ENCODE measurements at regions not wholly inside any gene's neighbourhood (a gene's known extent, or its start where the extent isn't known, plus 50 kb on each side); places are given as distances from the start of the nearest gene placed in this dataset.
"Not testable (repeated sequence)": the region's sequence is repeated elsewhere in the genome, so short reads cannot be mapped to it uniquely, and the experiment has no call there.

DNA sequence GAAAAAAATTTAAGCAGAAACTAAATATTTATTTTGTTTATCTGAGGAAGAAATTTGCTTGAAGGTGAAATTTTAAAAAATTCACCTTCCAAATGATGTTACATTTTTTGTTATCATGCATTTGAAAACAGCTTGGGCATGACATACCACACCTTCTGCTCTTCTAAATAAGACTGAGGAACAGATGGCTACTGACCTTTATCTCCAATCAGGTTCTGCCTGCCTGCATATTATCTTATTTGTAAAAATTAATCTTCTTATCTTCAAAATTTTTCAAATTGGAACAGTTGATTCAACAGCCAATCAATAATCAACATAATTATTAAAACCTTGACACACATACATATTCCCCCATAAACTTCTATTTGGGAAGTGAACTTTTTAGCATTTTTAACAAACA is 641.8 kb upstream of the ZNF385D start:
- H3K36me3 Mint-ChIP-seq, result no peaks in the 10 kb centered on the region
- H3K4me3 Mint-ChIP-seq, result no peak overlapping the region
- H3K27me3 Mint-ChIP-seq, result no peaks in the 10 kb centered on the region
- H3K4me1 Mint-ChIP-seq, result no peaks in the 10 kb centered on the region
- H3K27ac Mint-ChIP-seq, result no peak overlapping the region
- H3K9me3 Mint-ChIP-seq, result peaks cover 0 to 7% (median 5%) of the 10 kb centered on the region in 3 donors

DNA sequence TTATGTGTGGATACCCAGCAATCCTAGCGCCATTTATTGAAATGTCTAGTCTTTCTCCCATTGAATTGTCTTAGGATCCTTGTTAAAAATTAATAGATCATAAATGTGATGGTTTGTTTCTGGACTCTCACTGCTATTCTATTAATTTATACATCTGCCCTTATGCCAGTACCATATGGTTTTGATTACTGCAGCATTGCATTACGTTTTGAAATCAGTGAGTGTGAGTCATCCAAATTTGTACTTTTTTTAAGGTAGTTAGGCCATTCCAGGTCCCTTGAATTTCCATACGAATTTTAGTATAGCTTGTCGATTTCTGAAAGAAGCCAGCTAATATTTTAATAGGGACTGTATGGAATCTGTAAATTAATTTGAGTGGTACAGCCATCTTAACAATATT is 648.6 kb upstream of the ZNF385D start:
- Mint-ChIP-seq H3K9me3 (peaks cover 0 to 5% (median 4%) of the 10 kb centered on the region in 3 donors), H3K4me1 (no peaks in the 10 kb centered on the region), H3K4me3 (no peak overlapping the region), H3K27ac (no peak overlapping the region), H3K36me3 (no peaks in the 10 kb centered on the region), H3K27me3 (no peaks in the 10 kb centered on the region)

DNA sequence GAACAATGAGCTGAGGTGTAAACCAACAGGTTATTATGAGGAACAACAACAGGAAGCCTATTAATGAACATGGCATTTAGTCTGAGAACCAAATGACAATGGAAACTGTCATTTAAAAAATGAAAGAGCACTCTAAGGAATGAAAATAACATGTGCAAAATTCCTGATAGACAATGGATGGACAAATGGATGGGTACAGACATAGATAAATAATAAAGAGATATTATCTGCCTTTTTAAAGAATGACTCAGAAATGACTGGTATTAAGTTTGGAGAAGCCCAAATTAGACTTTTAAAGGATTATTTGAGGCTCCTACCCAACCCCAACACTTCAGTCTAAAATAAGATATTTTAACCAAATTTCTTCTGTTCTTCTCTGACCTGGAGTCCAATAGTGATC is 650.5 kb upstream of the ZNF385D start:
- Mint-ChIP-seq H3K4me1 (no peaks in the 10 kb centered on the region), H3K4me3 (no peak overlapping the region), H3K36me3 (no peaks in the 10 kb centered on the region), H3K9me3 (peaks cover 2 to 5% (median 4%) of the 10 kb centered on the region in 3 donors), H3K27me3 (no peaks in the 10 kb centered on the region), H3K27ac (no peak overlapping the region)

DNA sequence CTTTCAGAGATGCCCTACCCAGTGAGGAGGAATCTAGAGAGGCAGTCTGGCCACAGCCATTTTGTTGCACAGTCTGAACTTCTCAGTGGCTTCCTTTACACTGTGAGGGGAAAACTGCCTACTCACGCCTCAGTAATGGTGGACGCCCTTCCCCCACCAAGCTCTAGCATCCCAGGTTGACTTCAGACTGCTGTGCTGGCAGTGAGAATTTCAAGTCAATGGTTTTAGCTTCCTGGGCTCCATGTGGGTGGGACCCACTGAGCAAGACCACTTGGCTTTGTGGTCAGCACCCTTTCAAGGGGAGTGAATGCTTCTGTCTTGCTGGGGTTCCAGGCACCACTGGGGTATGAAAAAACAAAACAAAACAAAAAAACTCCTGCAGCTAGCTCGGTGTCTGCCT is 663.2 kb upstream of the ZNF385D start:
- Mint-ChIP-seq H3K27ac (no peak overlapping the region), H3K4me3 (no peak overlapping the region), H3K4me1 (no peaks in the 10 kb centered on the region), H3K9me3 (peaks cover 0 to 4% (median 0%) of the 10 kb centered on the region in 3 donors), H3K27me3 (no peaks in the 10 kb centered on the region), H3K36me3 (no peaks in the 10 kb centered on the region)

DNA sequence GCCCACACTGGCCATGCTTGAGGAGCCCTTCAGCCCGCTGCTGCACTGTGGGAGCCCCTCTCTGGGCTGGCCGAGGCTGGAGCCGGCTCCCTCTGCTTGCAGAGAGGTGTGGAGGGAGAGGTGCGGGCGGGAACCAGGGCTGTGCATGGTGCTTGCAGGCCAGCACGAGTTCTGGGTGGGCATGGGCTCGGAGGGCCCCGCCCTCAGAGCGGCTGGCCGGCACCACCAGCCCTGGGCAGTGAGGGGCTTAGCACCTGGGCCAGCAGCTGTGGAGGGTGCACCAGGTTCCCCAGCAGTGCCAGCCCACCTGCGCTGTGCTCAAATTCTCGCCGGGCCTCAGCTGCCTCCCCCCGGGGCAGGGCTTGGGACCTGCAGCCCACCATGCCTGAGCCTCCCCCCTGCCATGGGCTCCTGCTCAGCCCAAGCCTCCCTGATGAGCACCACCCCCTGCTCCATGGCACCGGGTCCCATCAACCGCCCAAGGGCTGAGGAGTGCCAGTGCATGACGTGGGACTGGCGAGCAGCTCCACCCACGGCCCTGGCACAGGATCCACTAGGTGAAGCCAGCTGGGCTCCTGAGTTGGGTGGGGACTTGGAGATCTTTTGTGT is 665.9 kb upstream of the ZNF385D start:
- H3K27ac Mint-ChIP-seq, H3K9me3 Mint-ChIP-seq, H3K4me3 Mint-ChIP-seq, H3K27me3 Mint-ChIP-seq, H3K4me1 Mint-ChIP-seq, H3K36me3 Mint-ChIP-seq: not testable (repeated sequence)

DNA sequence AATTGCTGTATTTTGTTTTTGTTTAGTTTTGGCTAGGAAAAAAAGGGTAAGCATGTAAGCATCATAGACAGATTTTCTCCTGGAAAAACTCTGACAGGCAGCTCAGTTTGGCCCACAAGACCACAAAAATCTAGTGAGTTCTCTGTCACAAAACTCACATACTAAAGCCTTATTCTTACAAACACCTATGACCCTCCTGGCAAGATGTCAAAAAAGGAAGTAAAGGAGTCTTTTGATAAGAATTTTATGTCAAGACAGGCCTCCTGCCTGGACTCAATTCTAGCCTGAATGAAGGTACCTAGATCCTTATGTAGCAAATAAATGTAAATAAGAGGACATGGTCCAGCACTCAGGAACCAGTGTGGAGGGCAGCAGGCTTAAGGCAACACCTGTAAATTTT is 668.3 kb upstream of the ZNF385D start:
- H3K4me1 Mint-ChIP-seq, result no peaks in the 10 kb centered on the region
- H3K4me3 Mint-ChIP-seq, result no peak overlapping the region
- peaks cover 0 to 1% (median 0%) of the 10 kb centered on the region in 3 donors for H3K9me3 Mint-ChIP-seq
- no peak overlapping the region for H3K27ac Mint-ChIP-seq
- H3K36me3 Mint-ChIP-seq, result no peaks in the 10 kb centered on the region
- no peaks in the 10 kb centered on the region for H3K27me3 Mint-ChIP-seq

DNA sequence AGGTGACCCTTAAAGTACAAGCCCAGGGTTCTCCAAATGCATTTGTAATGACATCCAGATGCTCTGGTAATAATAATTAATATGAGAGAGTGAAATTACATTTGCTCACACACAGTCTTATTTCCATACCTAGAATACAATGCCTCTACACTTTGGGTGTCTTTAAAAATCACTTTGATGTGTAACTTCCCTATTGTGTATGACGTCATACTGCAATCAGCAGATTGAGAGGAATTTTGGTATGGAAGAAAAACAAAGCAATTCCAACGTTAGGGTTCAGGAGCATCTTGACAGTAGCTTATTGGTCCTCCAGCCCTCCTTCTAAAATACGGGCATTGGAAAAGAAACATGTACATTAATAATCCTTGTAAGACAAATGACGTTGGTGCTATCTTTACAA is 670.6 kb upstream of the ZNF385D start:
- no peaks in the 10 kb centered on the region for H3K4me1 Mint-ChIP-seq
- H3K27me3 Mint-ChIP-seq, result no peaks in the 10 kb centered on the region
- no peak overlapping the region for H3K27ac Mint-ChIP-seq
- no peak overlapping the region for H3K4me3 Mint-ChIP-seq
- no peaks in the 10 kb centered on the region for H3K36me3 Mint-ChIP-seq
- peaks cover 0 to 1% (median 0%) of the 10 kb centered on the region in 3 donors for H3K9me3 Mint-ChIP-seq

DNA sequence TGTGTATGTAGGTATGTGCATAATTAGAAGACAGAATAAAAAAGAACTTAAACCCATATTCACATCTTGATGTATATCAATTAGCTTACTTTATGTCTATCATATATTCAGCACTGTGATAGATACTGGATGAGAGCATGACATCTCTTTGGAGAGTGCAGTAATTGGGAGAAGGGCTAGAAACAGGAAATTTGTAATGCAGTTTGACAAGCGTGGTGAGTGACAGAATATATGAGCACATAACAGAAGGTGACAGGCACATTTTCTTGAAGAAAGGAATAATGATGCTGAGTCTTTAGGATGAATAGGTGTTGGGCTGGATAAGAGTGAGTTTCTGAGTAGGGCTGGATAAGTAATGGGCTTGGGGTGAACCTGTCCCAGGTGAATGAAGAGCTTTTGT is 680.3 kb upstream of the ZNF385D start:
- Mint-ChIP-seq H3K27me3 (no peaks in the 10 kb centered on the region), H3K36me3 (no peaks in the 10 kb centered on the region), H3K4me1 (no peaks in the 10 kb centered on the region), H3K27ac (no peak overlapping the region), H3K4me3 (no peak overlapping the region), H3K9me3 (peaks cover 0 to 5% (median 2%) of the 10 kb centered on the region in 3 donors)

DNA sequence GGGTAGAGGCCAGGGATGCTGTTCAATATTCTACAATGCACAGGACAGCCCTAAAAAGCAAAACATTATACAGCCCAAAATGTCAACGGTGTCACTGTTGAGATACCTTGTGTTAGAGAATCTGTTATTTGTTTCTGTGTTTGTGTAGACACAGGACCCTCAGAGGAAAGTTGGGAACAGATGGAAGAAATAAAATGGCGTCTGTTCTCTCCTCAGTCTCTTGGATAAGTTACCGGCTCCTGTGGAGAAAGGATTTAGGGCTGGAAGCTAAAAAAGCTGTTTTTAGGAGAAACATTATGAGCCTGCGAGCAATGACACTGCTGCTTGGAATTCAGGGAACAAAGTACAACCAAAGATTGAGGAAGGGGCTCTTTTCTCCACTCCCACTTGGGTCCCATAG is 688.6 kb upstream of the ZNF385D start:
- Mint-ChIP-seq H3K9me3 (peaks cover 0 to 4% (median 3%) of the 10 kb centered on the region in 3 donors), H3K4me3 (no peak overlapping the region), H3K4me1 (peaks cover 0 to 1% (median 0%) of the 10 kb centered on the region in 3 donors), H3K36me3 (peaks cover 1% of the 10 kb centered on the region), H3K27ac (no peak overlapping the region), H3K27me3 (no peaks in the 10 kb centered on the region)

DNA sequence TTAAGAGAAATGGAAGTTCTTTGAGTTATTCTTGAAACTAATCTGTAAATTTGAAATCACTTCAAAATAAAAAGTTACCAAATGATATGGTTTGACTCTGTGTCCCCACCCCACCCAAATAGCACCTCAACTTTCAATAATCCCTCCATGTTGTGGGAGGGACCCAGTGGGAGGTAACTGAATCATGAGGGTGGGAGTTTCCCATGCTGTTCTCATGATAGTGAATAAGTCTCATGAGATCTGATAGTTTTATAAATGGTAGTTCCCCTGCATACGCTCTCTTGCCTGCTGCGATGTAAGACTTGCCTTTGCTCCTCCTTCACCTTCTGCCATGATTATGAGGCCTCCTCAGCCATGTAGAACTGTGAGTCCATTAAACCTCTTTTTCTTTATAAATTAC is 690.7 kb upstream of the ZNF385D start:
- peaks cover 0 to 3% (median 3%) of the 10 kb centered on the region in 3 donors for H3K9me3 Mint-ChIP-seq
- no peak overlapping the region for H3K4me3 Mint-ChIP-seq
- H3K36me3 Mint-ChIP-seq, result peaks cover 1% of the 10 kb centered on the region
- no peak overlapping the region for H3K27ac Mint-ChIP-seq
- H3K27me3 Mint-ChIP-seq, result no peaks in the 10 kb centered on the region
- H3K4me1 Mint-ChIP-seq, result peaks cover 0 to 1% (median 0%) of the 10 kb centered on the region in 3 donors

DNA sequence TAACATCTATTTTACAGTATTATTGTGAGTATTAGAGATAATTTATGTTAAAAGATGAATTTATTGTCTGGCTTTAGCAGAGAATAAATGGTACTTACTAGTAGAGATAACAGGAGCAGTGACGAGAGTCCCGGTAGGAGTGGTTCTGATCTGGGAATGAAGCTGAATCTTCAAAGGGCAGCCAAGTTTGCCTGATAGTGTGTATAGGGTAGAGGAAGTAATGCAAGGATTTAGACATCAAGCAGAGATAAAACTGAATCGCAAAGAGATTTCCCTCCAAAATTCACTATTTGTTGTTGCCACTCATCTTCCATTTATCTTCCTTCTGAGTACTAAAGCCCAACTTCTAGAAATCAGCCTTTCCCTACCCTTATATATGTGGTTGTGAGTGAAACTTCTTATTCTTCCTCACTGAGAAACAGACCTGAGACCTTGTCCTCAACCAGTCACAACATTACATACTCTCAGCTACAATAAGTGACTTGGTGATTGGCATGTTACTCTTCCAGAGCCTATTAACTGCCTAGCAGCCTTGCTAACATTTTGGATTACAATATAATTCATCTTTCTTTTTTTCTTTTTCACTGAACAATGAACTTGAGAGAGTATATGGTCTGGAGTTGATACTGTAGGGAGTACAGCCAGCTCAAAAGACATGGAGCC is 692.7 kb upstream of the ZNF385D start:
- H3K36me3 Mint-ChIP-seq, result peaks cover 1% of the 10 kb centered on the region
- peaks cover 0 to 6% (median 0%) of the 10 kb centered on the region in 3 donors for H3K9me3 Mint-ChIP-seq
- H3K4me3 Mint-ChIP-seq, result no peak overlapping the region
- no peak overlapping the region for H3K27ac Mint-ChIP-seq
- H3K4me1 Mint-ChIP-seq, result peaks cover 0 to 1% (median 0%) of the 10 kb centered on the region in 3 donors
- H3K27me3 Mint-ChIP-seq, result no peaks in the 10 kb centered on the region

DNA sequence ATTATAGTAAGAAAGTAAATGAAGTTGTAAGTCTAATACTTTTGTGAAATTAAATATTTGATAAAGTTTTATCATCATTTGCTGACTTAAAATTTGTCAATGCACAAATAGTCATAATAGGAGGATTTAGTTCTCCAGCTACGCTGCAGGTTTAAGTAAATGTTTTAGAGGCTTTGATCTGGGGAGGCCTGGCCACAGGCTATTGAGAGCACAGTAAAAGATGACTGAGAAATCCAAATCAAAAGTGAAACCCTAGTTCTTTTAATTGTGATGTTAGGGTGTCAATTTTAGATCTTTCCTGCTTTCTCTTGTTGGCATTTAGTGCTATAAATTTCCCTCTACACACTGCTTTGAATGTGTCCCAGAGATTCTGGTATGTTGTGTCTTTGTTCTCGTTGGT is 694.3 kb upstream of the ZNF385D start:
- H3K27ac Mint-ChIP-seq, H3K9me3 Mint-ChIP-seq, H3K36me3 Mint-ChIP-seq, H3K4me3 Mint-ChIP-seq, H3K27me3 Mint-ChIP-seq, H3K4me1 Mint-ChIP-seq: not testable (repeated sequence)

DNA sequence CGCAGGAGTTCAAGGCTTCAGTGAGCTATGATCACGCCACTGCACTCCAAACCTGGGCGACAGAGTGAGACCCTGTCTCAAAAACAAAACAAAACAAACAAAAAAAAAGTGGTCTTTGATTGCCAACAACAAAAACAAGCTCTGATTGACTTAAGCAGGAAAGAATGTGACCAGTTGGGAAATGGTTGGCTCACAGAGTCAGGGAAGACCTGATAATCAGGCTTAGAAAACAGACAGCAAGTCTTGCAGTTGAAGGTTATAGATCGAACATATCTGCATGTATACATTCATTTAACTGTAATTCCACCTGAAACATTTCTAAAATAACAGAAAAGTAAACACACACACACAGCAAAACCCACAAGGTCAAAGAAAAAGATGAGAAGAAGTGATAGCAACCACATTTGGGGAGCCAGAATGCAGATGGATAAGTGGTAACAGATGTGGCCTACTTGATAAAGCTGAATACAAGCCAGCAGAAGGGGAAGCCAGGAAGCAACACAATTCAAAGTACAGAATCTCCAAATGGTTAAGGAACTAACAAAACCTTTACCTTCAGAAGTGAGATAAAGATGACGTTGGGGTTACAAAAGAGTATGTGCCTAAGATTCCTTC is 699.9 kb upstream of the ZNF385D start:
- H3K27me3 Mint-ChIP-seq, result no peaks in the 10 kb centered on the region
- H3K9me3 Mint-ChIP-seq, result peaks cover 0 to 9% (median 0%) of the 10 kb centered on the region in 3 donors
- no peaks in the 10 kb centered on the region for H3K4me1 Mint-ChIP-seq
- H3K27ac Mint-ChIP-seq, result no peak overlapping the region
- H3K4me3 Mint-ChIP-seq, result no peak overlapping the region
- H3K36me3 Mint-ChIP-seq, result no peaks in the 10 kb centered on the region

DNA sequence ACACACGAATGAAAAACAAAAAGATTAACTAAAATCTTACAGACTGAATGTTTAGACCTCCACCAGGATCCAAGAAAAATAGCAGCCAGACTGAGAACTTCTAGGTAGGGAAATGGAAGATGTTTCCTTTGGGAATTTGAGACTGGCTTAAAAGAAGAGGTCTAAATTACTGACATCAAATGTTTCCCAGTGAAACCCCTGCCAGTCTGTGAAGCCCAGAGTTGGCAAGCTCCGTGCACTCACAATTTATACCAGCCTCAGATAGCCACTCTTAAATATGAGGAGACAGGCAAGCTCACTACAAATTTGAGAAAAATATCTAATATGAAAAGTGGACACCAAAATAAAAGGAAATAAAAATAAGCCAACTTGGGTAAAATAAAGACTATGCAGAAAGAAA is 700.5 kb upstream of the ZNF385D start:
- Mint-ChIP-seq H3K4me1 (no peaks in the 10 kb centered on the region), H3K4me3 (no peak overlapping the region), H3K27ac (no peak overlapping the region), H3K36me3 (no peaks in the 10 kb centered on the region), H3K9me3 (peaks cover 0 to 7% (median 0%) of the 10 kb centered on the region in 3 donors), H3K27me3 (no peaks in the 10 kb centered on the region)

DNA sequence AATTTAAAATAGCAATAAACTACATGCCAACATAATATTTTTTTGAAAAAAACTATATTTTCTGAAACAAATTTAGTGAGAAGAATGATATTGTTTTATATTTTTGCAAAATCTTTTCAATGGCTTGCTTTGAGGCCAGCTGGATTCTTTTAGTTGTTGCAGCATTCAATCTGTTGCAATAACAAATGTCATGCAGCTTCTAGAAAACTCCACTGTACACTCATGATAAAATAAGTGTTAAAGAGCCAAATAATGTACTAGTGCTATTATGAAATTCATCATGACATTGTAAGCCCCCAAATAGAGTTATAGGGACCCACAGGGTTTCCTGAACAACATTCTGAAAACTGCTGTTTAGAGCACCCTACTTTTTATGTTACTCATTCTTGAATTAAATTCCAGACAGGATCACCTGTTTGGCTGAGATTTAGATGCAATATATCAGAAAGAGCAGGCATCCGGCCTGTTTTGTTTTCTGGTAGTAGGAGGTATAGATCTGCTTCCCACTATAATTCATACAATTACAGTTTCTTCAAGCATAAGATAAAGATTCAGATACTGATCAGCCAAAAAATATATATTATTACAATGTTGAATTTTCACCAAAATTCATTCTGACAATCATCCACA is 703.0 kb upstream of the ZNF385D start:
- Mint-ChIP-seq H3K36me3 (no peaks in the 10 kb centered on the region), H3K27me3 (no peaks in the 10 kb centered on the region), H3K4me3 (no peak overlapping the region), H3K9me3 (peaks cover 0 to 4% (median 0%) of the 10 kb centered on the region in 3 donors), H3K4me1 (no peaks in the 10 kb centered on the region), H3K27ac (no peak overlapping the region)
